Pulmonary artery endothelial cell (primary cell): ENCODE measurements at regions not wholly inside any gene's neighbourhood (a gene's known extent, or its start where the extent isn't known, plus 50 kb on each side); places are given as distances from the start of the nearest gene placed in this dataset.

Source experiments
- DNase-seq: peaks from one replicate; pipeline ENCODE4 v3.0.0-alpha.2; 2011; ENCODE audit warnings: low read depth, low spot score

GRCh38 chr4:182971702-182972101, 54.5 kb upstream of the DCTD start:
- no peak for DNase-seq

GRCh38 chr4:182969651-182970279, 52.6 kb upstream of the DCTD start:
- DNase-seq = no peak

DNA sequence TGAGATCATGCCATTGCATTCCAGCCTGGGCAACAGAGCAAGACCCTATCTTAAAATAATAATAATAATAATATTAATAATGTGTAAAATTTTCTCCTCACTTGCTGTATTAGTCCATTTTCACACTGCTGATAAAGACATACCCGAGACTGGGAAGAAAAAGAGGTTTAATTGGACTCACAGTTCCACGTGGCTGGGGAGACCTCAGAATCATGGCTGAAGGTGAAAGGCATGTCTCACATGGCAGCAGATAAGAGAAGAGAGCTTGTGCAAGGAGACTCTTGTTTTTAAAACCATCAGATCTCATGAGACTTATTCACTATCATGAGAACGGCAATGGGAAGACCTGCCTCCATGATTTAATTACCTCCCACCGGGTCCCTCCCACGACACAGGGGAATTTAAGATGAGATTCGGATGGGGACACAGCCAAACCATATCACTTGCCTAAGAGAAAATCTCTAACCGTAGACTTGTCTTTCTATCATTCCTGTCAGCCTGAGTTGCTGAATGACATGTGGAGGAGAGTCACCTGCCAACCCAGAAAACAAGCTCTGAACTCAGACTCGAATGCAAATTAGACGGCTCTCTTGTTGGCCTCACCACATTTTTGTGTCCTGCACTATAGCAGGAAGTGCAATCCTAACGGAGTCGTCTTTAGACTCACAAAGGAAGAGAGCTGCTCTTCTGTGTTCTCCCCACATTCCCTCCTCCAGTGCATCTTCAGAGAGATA, 51.9 kb upstream of the DCTD start:
- no peak for DNase-seq

- no peak for DNase-seq
Measured at GRCh38 chr4:182967403-182967802, 50.2 kb upstream of the DCTD start.
